Type B pancreatic cell (in vitro differentiated cells): ENCODE measurements at regions not wholly inside any gene's neighbourhood (a gene's known extent, or its start where the extent isn't known, plus 50 kb on each side); places are given as distances from the start of the nearest gene placed in this dataset.

Experiments used
- DNase-seq: peaks from one replicate; pipeline ENCODE4 v3.0.0; 2021; ENCODE audit warnings: mixed read lengths; ENCODE audit not compliant: unreplicated experiment; ENCODE audit errors: extremely low spot score
- H3K27ac Mint-ChIP-seq: 2 replicates; pipeline ENCODE4 v1.8.0; 2021; ENCODE audit warnings: mild to moderate bottlenecking, mixed read lengths
- H3K27me3 Mint-ChIP-seq: 2 replicates; pipeline ENCODE4 v1.8.0; 2021; ENCODE audit warnings: mixed read lengths
- H3K36me3 Mint-ChIP-seq: 2 replicates; pipeline ENCODE4 v1.8.0; 2021; ENCODE audit warnings: mixed read lengths
- H3K4me1 Mint-ChIP-seq: one replicate; pipeline ENCODE4 v1.8.0; 2021; ENCODE audit warnings: mixed read lengths; ENCODE audit not compliant: unreplicated experiment
- H3K4me3 Mint-ChIP-seq: 2 replicates; pipeline ENCODE4 v1.8.0; 2021; ENCODE audit warnings: mild to moderate bottlenecking, mixed read lengths
- H3K9me3 Mint-ChIP-seq: 2 replicates; pipeline ENCODE4 v1.8.0; 2021; ENCODE audit warnings: mixed read lengths
- CTCF ChIP-seq: fragments of 200-600 bp; sonication (generic); conservative IDR thresholded peaks from 2 replicates; pipeline ENCODE4 v1.5.0; 2021; ENCODE audit warnings: antibody characterized with exemption, mild to moderate bottlenecking

- TF ChIP-seq CTCF = no peak
- Mint-ChIP-seq H3K9me3 (no peaks in the 10 kb centered on the region), H3K4me3 (no peak overlapping the region), H3K36me3 (no peaks in the 10 kb centered on the region), H3K27me3 (peaks cover 4% of the 10 kb centered on the region), H3K4me1 (no peaks in the 10 kb centered on the region), H3K27ac (no peak overlapping the region)
- no peak for DNase-seq
Measured at GRCh38 chr6:135642912-135643311, 145.4 kb upstream of the AHI1 start.

GRCh38 chr6:135644394-135644793 is 146.9 kb upstream of the AHI1 start:
- peaks cover 4% of the 10 kb centered on the region for H3K27me3 Mint-ChIP-seq
- no peaks in the 10 kb centered on the region for H3K9me3 Mint-ChIP-seq
- TF ChIP-seq CTCF = no peak
- no peaks in the 10 kb centered on the region for H3K4me1 Mint-ChIP-seq
- H3K4me3 Mint-ChIP-seq = no peak overlapping the region
- no peak for DNase-seq
- H3K36me3 Mint-ChIP-seq = no peaks in the 10 kb centered on the region
- H3K27ac Mint-ChIP-seq = no peak overlapping the region

GRCh38 chr6:135647521-135647920 is 150.0 kb upstream of the AHI1 start:
- Mint-ChIP-seq H3K36me3 (no peaks in the 10 kb centered on the region), H3K27me3 (no peaks in the 10 kb centered on the region), H3K9me3 (peaks cover 9% of the 10 kb centered on the region), H3K27ac (no peak overlapping the region), H3K4me1 (no peaks in the 10 kb centered on the region), H3K4me3 (no peak overlapping the region)
- TF ChIP-seq CTCF = no peak
- DNase-seq = no peak

- H3K4me1 Mint-ChIP-seq = no peaks in the 10 kb centered on the region
- no peak for TF ChIP-seq CTCF
- no peak overlapping the region for H3K27ac Mint-ChIP-seq
- H3K36me3 Mint-ChIP-seq = no peaks in the 10 kb centered on the region
- H3K27me3 Mint-ChIP-seq = no peaks in the 10 kb centered on the region
- DNase-seq = no peak
- no peak overlapping the region for H3K4me3 Mint-ChIP-seq
- H3K9me3 Mint-ChIP-seq = peaks cover 9% of the 10 kb centered on the region
Measured at GRCh38 chr6:135651964-135652755, 154.6 kb upstream of the AHI1 start.

GRCh38 chr6:135655055-135655454 is 157.5 kb upstream of the AHI1 start:
- TF ChIP-seq CTCF = no peak
- H3K4me1 Mint-ChIP-seq = no peaks in the 10 kb centered on the region
- H3K9me3 Mint-ChIP-seq = peaks cover 9% of the 10 kb centered on the region
- no peak for DNase-seq
- H3K4me3 Mint-ChIP-seq = no peak overlapping the region
- no peaks in the 10 kb centered on the region for H3K36me3 Mint-ChIP-seq
- H3K27me3 Mint-ChIP-seq = no peaks in the 10 kb centered on the region
- H3K27ac Mint-ChIP-seq = no peak overlapping the region

- no peaks in the 10 kb centered on the region for H3K4me1 Mint-ChIP-seq
- no peak for TF ChIP-seq CTCF
- H3K9me3 Mint-ChIP-seq = peaks cover 10% of the 10 kb centered on the region
- DNase-seq = no peak
- H3K36me3 Mint-ChIP-seq = no peaks in the 10 kb centered on the region
- H3K27ac Mint-ChIP-seq = no peak overlapping the region
- no peak overlapping the region for H3K4me3 Mint-ChIP-seq
- H3K27me3 Mint-ChIP-seq = no peaks in the 10 kb centered on the region
Measured at GRCh38 chr6:135657207-135657606, 159.7 kb upstream of the AHI1 start.
